H7 (cell line): ENCODE measurements at regions not wholly inside any gene's neighbourhood (a gene's known extent, or its start where the extent isn't known, plus 50 kb on each side); places are given as distances from the start of the nearest gene placed in this dataset.
"Not testable (repeated sequence)": the region's sequence is repeated elsewhere in the genome, so short reads cannot be mapped to it uniquely, and the experiment has no call there.

Source experiments
- DNase-seq: peaks from one replicate; pipeline ENCODE4 v3.0.0; 2012
- H3K27me3 ChIP-seq: 2 replicates; pipeline ENCODE4 v1.6.0; 2011; ENCODE audit warnings: mild to moderate bottlenecking, low read length; ENCODE audit not compliant: control insufficient read depth, insufficient read depth
- H3K36me3 ChIP-seq: replicated peaks from 2 replicates; pipeline ENCODE4 v1.5.1; 2011; ENCODE audit warnings: low read length; ENCODE audit not compliant: control insufficient read depth, insufficient read depth
- H3K4me3 ChIP-seq: 2 replicates; pipeline ENCODE4 v1.5.1; 2011; ENCODE audit warnings: low read depth, mild to moderate bottlenecking, control low read depth, low read length, moderate library complexity; ENCODE audit not compliant: insufficient read depth

DNA sequence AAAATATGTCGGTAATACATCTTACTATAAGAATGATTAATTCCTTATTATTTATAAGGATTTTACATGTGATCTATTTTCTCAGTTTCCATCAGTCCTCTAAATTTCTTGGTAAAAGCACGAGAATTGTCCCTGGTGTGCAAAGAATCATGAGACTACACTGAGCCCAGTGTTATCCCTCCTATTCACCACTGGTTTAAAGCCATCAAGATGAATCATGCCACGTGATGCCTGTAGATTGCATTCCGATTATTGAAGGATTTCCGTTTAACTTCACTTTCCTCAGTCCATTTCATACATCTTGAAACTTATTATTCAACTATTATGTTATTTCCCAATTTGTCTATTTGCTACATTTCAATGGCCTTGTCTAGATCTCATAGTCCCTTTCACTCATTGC is 601.9 kb downstream of the GALC start:
- DNase-seq, result no peak
- Histone ChIP-seq H3K36me3 (no peaks in the 10 kb centered on the region), H3K27me3 (no peaks in the 10 kb centered on the region), H3K4me3 (no peak overlapping the region)

GRCh38 chr14:87388946-87389345 is 604.0 kb downstream of the GALC start:
- no peaks in the 10 kb centered on the region for H3K36me3 ChIP-seq
- no peak overlapping the region for H3K4me3 ChIP-seq
- no peak for DNase-seq
- H3K27me3 ChIP-seq, result no peaks in the 10 kb centered on the region

GRCh38 chr14:87387806-87388205 is 605.2 kb downstream of the GALC start:
- no peaks in the 10 kb centered on the region for H3K36me3 ChIP-seq
- DNase-seq, result no peak
- no peaks in the 10 kb centered on the region for H3K27me3 ChIP-seq
- no peak overlapping the region for H3K4me3 ChIP-seq

- DNase-seq, result no peak
- no peaks in the 10 kb centered on the region for H3K27me3 ChIP-seq
- no peak overlapping the region for H3K4me3 ChIP-seq
- no peaks in the 10 kb centered on the region for H3K36me3 ChIP-seq
Observed at GRCh38 chr14:87386524-87386923, 606.5 kb downstream of the GALC start.

GRCh38 chr14:87380054-87380453 is 612.9 kb downstream of the GALC start:
- Histone ChIP-seq H3K27me3 (no peaks in the 10 kb centered on the region), H3K36me3 (no peaks in the 10 kb centered on the region), H3K4me3 (no peak overlapping the region)
- DNase-seq, result no peak

DNA sequence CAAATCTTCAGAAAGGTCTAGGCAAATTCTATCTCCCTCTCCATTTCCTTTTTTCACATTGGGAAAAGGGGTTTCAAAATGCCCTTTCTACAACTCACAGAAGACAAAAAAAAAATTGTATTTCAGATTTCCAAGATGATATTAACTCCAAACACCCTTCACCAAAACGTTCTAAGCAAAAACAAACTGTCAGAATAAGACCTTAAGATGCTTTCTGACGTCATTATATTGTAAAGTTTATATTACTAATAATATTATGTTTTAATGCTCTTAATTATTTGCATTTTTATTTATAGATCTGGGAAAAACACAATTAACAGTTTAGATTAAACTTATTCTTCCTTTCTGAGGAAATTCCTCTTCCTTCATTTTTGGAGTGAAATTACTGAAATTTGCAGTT is 624.2 kb downstream of the GALC start:
- no peaks in the 10 kb centered on the region for H3K36me3 ChIP-seq

GRCh38 chr14:87360246-87360645 is 632.7 kb downstream of the GALC start:
- DNase-seq, H3K36me3 ChIP-seq, H3K4me3 ChIP-seq, H3K27me3 ChIP-seq: not testable (repeated sequence)

More for the DNA sequence above, 624.2 kb downstream of the GALC start:
- no peaks in the 10 kb centered on the region for H3K27me3 ChIP-seq
- no peak for DNase-seq
- no peak overlapping the region for H3K4me3 ChIP-seq

DNA sequence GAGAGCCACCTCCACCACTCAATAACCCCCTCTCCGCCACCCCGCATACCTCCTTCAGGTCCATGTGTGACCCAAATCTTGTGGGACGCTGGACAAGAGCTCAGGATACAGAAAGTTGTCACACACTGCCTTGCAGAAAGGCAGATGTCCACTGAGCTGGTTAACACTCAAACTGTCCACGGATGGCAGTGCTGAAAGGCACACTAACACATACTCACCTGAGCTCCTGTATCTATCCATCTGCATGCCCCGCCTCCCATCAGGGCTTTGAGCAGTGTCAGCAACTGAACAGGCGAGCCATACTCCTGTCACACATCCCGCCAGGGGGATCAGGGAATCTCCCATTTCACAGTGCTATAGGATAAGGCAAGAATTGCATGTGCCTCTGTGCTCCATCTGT is 642.0 kb downstream of the GALC start:
- Histone ChIP-seq H3K27me3 (no peaks in the 10 kb centered on the region), H3K4me3 (no peak overlapping the region), H3K36me3 (no peaks in the 10 kb centered on the region)
- DNase-seq, result peak; percentile 2

- DNase-seq, result no peak
- Histone ChIP-seq H3K27me3 (no peaks in the 10 kb centered on the region), H3K36me3 (no peaks in the 10 kb centered on the region), H3K4me3 (no peak overlapping the region)
Observed at GRCh38 chr14:87349921-87350320, 643.1 kb downstream of the GALC start.

GRCh38 chr14:87343652-87344051 is 649.3 kb downstream of the GALC start:
- no peaks in the 10 kb centered on the region for H3K36me3 ChIP-seq
- H3K27me3 ChIP-seq, result no peaks in the 10 kb centered on the region
- no peak overlapping the region for H3K4me3 ChIP-seq
- DNase-seq, result no peak

GRCh38 chr14:87334997-87335685 is 657.8 kb downstream of the GALC start:
- Histone ChIP-seq H3K36me3 (no peaks in the 10 kb centered on the region), H3K27me3 (no peaks in the 10 kb centered on the region), H3K4me3 (no peak overlapping the region)
- no peak for DNase-seq

GRCh38 chr14:87331991-87332390 is 661.0 kb downstream of the GALC start:
- DNase-seq, result no peak
- Histone ChIP-seq H3K4me3 (no peak overlapping the region), H3K36me3 (no peaks in the 10 kb centered on the region), H3K27me3 (no peaks in the 10 kb centered on the region)

DNA sequence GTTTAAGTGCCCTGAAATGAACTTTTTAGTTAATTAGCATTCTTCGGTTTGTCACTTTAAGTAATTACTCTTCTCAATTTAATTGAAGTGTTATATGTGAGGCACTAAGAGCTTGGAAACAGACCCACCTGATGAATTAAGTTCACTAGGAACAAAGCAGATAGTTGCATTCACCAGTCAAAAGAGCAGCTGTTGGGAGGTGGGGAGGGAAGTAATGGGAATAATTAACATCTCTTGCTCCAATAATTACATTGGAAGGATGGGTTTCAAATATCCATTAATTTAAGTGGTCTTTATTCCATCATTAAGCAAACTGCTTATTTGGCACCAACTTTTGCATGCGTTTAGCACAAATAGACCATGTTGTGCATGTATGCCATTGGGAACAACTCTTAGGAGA is 667.2 kb downstream of the GALC start:
- no peak for DNase-seq
- Histone ChIP-seq H3K27me3 (no peaks in the 10 kb centered on the region), H3K36me3 (no peaks in the 10 kb centered on the region), H3K4me3 (no peak overlapping the region)

GRCh38 chr14:87323191-87323590 is 669.8 kb downstream of the GALC start:
- no peak for DNase-seq
- Histone ChIP-seq H3K36me3 (no peaks in the 10 kb centered on the region), H3K4me3 (no peak overlapping the region), H3K27me3 (no peaks in the 10 kb centered on the region)

DNA sequence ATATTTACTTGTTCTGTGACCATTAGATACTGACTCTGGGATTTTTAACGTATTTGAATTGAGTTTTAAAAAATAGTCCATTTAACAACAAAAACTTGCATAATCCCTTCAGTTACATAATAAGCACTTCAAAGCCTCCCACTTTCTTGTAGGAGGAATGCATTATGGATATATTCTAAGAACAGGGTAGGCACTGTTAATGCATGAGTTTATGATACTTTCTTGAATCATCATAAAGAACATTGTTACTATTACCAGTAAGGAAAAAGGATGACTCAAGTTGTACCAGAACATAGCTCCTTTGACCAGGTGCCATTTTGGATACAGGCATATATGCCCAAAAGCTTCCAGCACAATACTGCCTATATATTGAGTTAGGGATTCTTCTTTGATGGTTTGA is 671.4 kb downstream of the GALC start:
- no peaks in the 10 kb centered on the region for H3K36me3 ChIP-seq
- no peak for DNase-seq
- H3K4me3 ChIP-seq, result no peak overlapping the region
- no peaks in the 10 kb centered on the region for H3K27me3 ChIP-seq

DNA sequence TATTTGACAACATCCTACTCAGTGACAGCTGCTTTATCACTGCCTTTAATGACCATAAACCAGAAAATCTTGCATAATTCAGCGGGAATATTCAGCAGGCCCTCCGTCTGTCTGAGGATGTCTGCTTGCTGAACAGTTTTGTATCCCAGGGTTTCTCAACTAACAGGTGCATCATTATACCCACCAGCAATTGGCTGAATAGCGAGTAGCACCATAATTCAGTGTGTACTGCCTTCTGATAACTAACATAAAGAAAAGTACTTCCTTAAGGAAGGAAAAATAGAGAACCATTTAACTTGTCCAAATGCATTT is 680.1 kb downstream of the GALC start:
- no peak for DNase-seq
- no peaks in the 10 kb centered on the region for H3K36me3 ChIP-seq
- no peak overlapping the region for H3K4me3 ChIP-seq
- H3K27me3 ChIP-seq, result no peaks in the 10 kb centered on the region
